ENCODE measurements at regions not wholly inside any gene's neighbourhood (a gene's known extent, or its start where the extent isn't known, plus 50 kb on each side); places are given as distances from the start of the nearest gene placed in this dataset.

GRCh38 chr2:13102397-13103063, 385.8 kb downstream of the TRIB2 start:
- no peak for TF ChIP-seq EZH2phosphoT487 (IDR thresholded peaks at IDR 0.05; ENCODE audit: low read length)
- no peak for TF ChIP-seq CTCF (IDR thresholded peaks at IDR 0.05; ENCODE audit: low read length)
- no peak for TF ChIP-seq EZH2 (optimal IDR thresholded peaks at IDR 0.05; ENCODE audit: low read depth, low read length)
